NCI-H2196 (cell line): ENCODE measurements at regions not wholly inside any gene's neighbourhood (a gene's known extent, or its start where the extent isn't known, plus 50 kb on each side); places are given as distances from the start of the nearest gene placed in this dataset.

Experiments
- DNase-seq: peaks from one replicate; lab custom pipeline; 2025; ENCODE audit not compliant: unreplicated experiment; lab: John Stamatoyannopoulos, UW

GRCh38 chr1:95415146-95415545, 181.1 kb downstream of the RWDD3 start:
- DNase-seq = no peak

- no peak for DNase-seq
These were observed 192.8 kb downstream of the RWDD3 start for GRCh38 chr1:95426772-95427171.

GRCh38 chr1:95427525-95427924, 193.5 kb downstream of the RWDD3 start:
- DNase-seq = no peak

- DNase-seq = no peak
These were observed 197.2 kb downstream of the RWDD3 start for GRCh38 chr1:95431235-95431634.

- DNase-seq = no peak
These were observed 201.6 kb downstream of the RWDD3 start for GRCh38 chr1:95435611-95436010.

- no peak for DNase-seq
These were observed 203.0 kb downstream of the RWDD3 start for GRCh38 chr1:95437011-95437410.

- DNase-seq = no peak
These were observed 203.8 kb downstream of the RWDD3 start for GRCh38 chr1:95437781-95438180.

GRCh38 chr1:95438218-95438948, 204.4 kb downstream of the RWDD3 start:
- DNase-seq = no peak

GRCh38 chr1:95440511-95440910, 206.5 kb downstream of the RWDD3 start:
- DNase-seq = no peak

GRCh38 chr1:95449516-95449915, 215.5 kb downstream of the RWDD3 start:
- DNase-seq = no peak

- no peak for DNase-seq
These were observed 217.0 kb downstream of the RWDD3 start for GRCh38 chr1:95451054-95451453.

GRCh38 chr1:95451904-95452303, 217.9 kb downstream of the RWDD3 start:
- no peak for DNase-seq

GRCh38 chr1:95453053-95453452, 219.0 kb downstream of the RWDD3 start:
- DNase-seq = no peak

- no peak for DNase-seq
These were observed 233.0 kb downstream of the RWDD3 start for GRCh38 chr1:95467036-95467435.

GRCh38 chr1:95475686-95476457, 241.9 kb downstream of the RWDD3 start:
- no peak for DNase-seq

GRCh38 chr1:95496307-95496706, 262.3 kb downstream of the RWDD3 start:
- no peak for DNase-seq

GRCh38 chr1:95496773-95497172, 262.8 kb downstream of the RWDD3 start:
- DNase-seq = no peak

- DNase-seq = no peak
These were observed 263.6 kb downstream of the RWDD3 start for GRCh38 chr1:95497566-95497965.

GRCh38 chr1:95503278-95504030, 269.4 kb downstream of the RWDD3 start:
- no peak for DNase-seq

GRCh38 chr1:95504321-95504720, 270.3 kb downstream of the RWDD3 start:
- no peak for DNase-seq

GRCh38 chr1:95506736-95507414, 272.9 kb downstream of the RWDD3 start:
- DNase-seq = no peak
